ENCODE measurements at regions not wholly inside any gene's neighbourhood (a gene's known extent, or its start where the extent isn't known, plus 50 kb on each side); places are given as distances from the start of the nearest gene placed in this dataset.

- no peaks in the 10 kb centered on the region for H3K36me3 ChIP-seq (ENCODE audit: control insufficient read depth in 2 of 2, insufficient read depth in 2 of 2, low read length in 1 of 2)
- in situ Hi-C loops (cut with MboI), result no loop called here
- no peak for FAIRE-seq
These were observed 141.9 kb downstream of the WDR11 start for GRCh38 chr10:120993089-120993488.

More at GRCh38 chr10:120993089-120993488, 141.9 kb downstream of the WDR11 start:
- no TSS peak for BruUV-seq (replicated peaks)
- RAD21 ChIA-PET (ENCODE audit: unreplicated experiment), result no interaction called here
- TF ChIP-seq BCLAF1 (IDR thresholded peaks at IDR 0.05), result no peak
- TF ChIP-seq SP1 (IDR thresholded peaks at IDR 0.05; ENCODE audit: low read depth, low read length), result no peak
- no peak for TF ChIP-seq ZBTB40 (IDR thresholded peaks at IDR 0.05; ENCODE audit: borderline replicate concordance)
- no peak for TF ChIP-seq IRF4 (IDR thresholded peaks at IDR 0.05; ENCODE audit: low read depth, low read length)
- no peak for TF ChIP-seq CREM (IDR thresholded peaks at IDR 0.05; ENCODE audit: low read depth)
- no peak for TF ChIP-seq GABPA (IDR thresholded peaks at IDR 0.05; ENCODE audit: low read depth)
- TF ChIP-seq RAD21 (IDR thresholded peaks at IDR 0.05; ENCODE audit: insufficient read depth, low read depth, low read length), result no peak
- no peak for TF ChIP-seq MTA2 (IDR thresholded peaks at IDR 0.05; ENCODE audit: low read depth)
- TF ChIP-seq CHD2 (IDR thresholded peaks at IDR 0.05; ENCODE audit: borderline replicate concordance, low read depth, low read length), result no peak
- TF ChIP-seq EP300 (IDR thresholded peaks at IDR 0.05; ENCODE audit: borderline replicate concordance in 1 of 2, control insufficient read depth in 1 of 2, low read depth in 2 of 2, low read length in 2 of 2), result no peak
- no peak for TF ChIP-seq ZNF207 (IDR thresholded peaks at IDR 0.05; ENCODE audit: borderline replicate concordance)
- no peak for TF ChIP-seq FOXK2 (IDR thresholded peaks at IDR 0.05)
- no peak for TF ChIP-seq KDM1A (IDR thresholded peaks at IDR 0.05; ENCODE audit: borderline replicate concordance)
- TF ChIP-seq CREB1 (IDR thresholded peaks at IDR 0.05; ENCODE audit: low read depth), result no peak
- TF ChIP-seq ZNF217 (IDR thresholded peaks at IDR 0.05), result no peak
- no peak for TF ChIP-seq HDAC2 (IDR thresholded peaks at IDR 0.05)
- TF ChIP-seq ZBED1 (IDR thresholded peaks at IDR 0.05; ENCODE audit: borderline replicate concordance), result no peak
- no peak for TF ChIP-seq SIN3A (IDR thresholded peaks at IDR 0.05; ENCODE audit: low read depth, low read length)
- TF ChIP-seq E2F4 (IDR thresholded peaks at IDR 0.05; ENCODE audit: low read depth, low read length), result no peak
- Histone ChIP-seq H3K79me2 (ENCODE audit: control insufficient read depth, insufficient read depth, low read length) (no peaks in the 10 kb centered on the region), H2AFZ (ENCODE audit: control insufficient read depth, low read depth, low read length) (no peak overlapping the region), H3K27me3 (replicated peaks in 1 of 2; ENCODE audit: control insufficient read depth in 2 of 2, insufficient read depth in 2 of 2, low read length in 1 of 2) (no peaks in the 10 kb centered on the region), H3K4me1 (ENCODE audit: control insufficient read depth, insufficient read depth, low read length) (no peaks in the 10 kb centered on the region), H4K20me1 (ENCODE audit: control insufficient read depth, insufficient read depth) (no peaks in the 10 kb centered on the region), H3K27ac (ENCODE audit: control insufficient read depth, insufficient read depth) (no peak overlapping the region), H3K4me3 (no peak overlapping the region), H3K4me2 (ENCODE audit: control insufficient read depth, insufficient read depth) (no peak overlapping the region), H3K9ac (ENCODE audit: control insufficient read depth, insufficient read depth, low read length) (no peak overlapping the region), H3K9me3 (replicated peaks; ENCODE audit: control insufficient read depth, insufficient read depth, low read length) (no peaks in the 10 kb centered on the region; the same call in 2 of the 3 replicates)
- DNase-seq (ENCODE audit: low read depth, low spot score), result no peak
- 65% methylated on average over 2 of the region's 2 CpGs for WGBS (ENCODE audit: insufficient coverage, insufficient replicate concordance, low lambda C conversion rate, missing lambda C conversion rate)
- intact Hi-C loops (cut with micrococcal nuclease; ENCODE audit: unreplicated experiment), result no loop called here
- ATAC-seq, result no peak
- POLR2A ChIA-PET, result no interaction called here
- SMC1A ChIA-PET (ENCODE audit: uncharacterized antibody, unreplicated experiment), result no interaction called here
- CTCF ChIA-PET, result no interaction called here

All from GM12878 (cell line).